ENCODE measurements at regions not wholly inside any gene's neighbourhood (a gene's known extent, or its start where the extent isn't known, plus 50 kb on each side); places are given as distances from the start of the nearest gene placed in this dataset.

- TF ChIP-seq GATA2 (IDR thresholded peaks at IDR 0.05; ENCODE audit: low read depth, low read length) (no peak), GATA3 (IDR thresholded peaks at IDR 0.05; ENCODE audit: low read depth, low read length) (no peak)
These were observed 296.6 kb downstream of the NPIPA8 start for GRCh38 chr16:18039931-18040330.
